Activated CD4-positive, alpha-beta T cell treated with anti-CD3 and anti-CD28 coated beads, Interleukin-2, amount 10 ng/mL, durations not matched to agents 7 days and 5 days (primary cell): ENCODE measurements at regions not wholly inside any gene's neighbourhood (a gene's known extent, or its start where the extent isn't known, plus 50 kb on each side); places are given as distances from the start of the nearest gene placed in this dataset.

Experiments used
- CTCF ChIA-PET: fragments of 350-600 bp; sonication (Branson Sonifier 250); formaldehyde crosslinking; loops from one replicate; lab custom pipeline; 2021; ENCODE audit warnings: antibody characterized with exemption; lab: Charles Lee
- POLR2A ChIA-PET: fragments of 350-600 bp; sonication (Branson Sonifier 250); formaldehyde crosslinking; loops from one replicate; lab custom pipeline; 2021; ENCODE audit warnings: antibody characterized with exemption; lab: Charles Lee
- DNase-seq: peaks from one replicate; pipeline ENCODE4 v3.0.0-alpha.2; 2020
- H3K27ac Mint-ChIP-seq: one replicate; pipeline ENCODE4 v1.8.0; 2021; ENCODE audit warnings: mild to moderate bottlenecking, moderate library complexity, mixed read lengths
- H3K27me3 Mint-ChIP-seq: one replicate; pipeline ENCODE4 v1.8.0; 2021; ENCODE audit warnings: mixed read lengths
- H3K36me3 Mint-ChIP-seq: one replicate; pipeline ENCODE4 v1.8.0; 2021; ENCODE audit warnings: low read depth, mixed read lengths
- H3K4me1 Mint-ChIP-seq: one replicate; pipeline ENCODE4 v1.8.0; 2021; ENCODE audit warnings: mixed read lengths
- H3K4me3 Mint-ChIP-seq: one replicate; pipeline ENCODE4 v1.8.0; 2021; ENCODE audit warnings: mild to moderate bottlenecking, moderate library complexity, mixed read lengths
- H3K9me3 Mint-ChIP-seq: one replicate; pipeline ENCODE4 v1.8.0; 2021; ENCODE audit warnings: mixed read lengths

DNA sequence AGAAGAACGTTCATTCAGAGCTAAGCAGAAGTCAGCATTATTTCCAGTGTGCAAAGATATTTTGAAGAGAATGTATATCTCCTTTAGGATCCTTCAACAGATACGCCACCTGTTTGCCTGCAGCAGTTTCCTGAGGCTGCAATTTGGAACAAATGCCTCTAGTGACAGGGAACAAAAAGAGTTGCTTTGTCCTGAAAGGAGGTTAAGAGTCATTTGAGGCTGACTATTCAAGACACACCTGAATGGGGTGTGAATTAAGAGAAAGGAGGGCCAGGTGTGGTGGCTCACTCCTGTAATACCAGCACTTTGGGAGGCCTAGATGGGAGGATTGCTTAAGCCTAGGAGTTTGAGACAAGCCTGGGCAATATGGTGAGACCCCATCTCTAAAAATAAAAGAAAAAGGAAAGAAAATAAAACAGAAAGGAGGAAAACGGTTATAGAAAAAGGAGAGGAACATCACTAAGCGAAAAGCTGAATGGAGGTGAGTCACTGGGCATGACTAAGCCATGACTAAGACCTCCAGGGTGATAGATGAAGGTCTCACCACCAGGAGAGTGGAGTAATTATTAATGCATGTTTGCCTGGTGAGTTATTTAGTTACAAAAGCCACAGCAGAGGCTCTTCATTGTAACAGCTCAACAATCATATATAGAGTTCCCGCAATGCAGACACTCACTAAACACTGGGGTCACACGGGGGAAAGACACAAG lies 255.2 kb upstream of the TNC start:
- H3K9me3 Mint-ChIP-seq = no peaks in the 10 kb centered on the region
- H3K36me3 Mint-ChIP-seq = no peaks in the 10 kb centered on the region
- DNase-seq = no peak
- POLR2A ChIA-PET = no interaction called here
- CTCF ChIA-PET = no interaction called here
- no peak overlapping the region for H3K4me3 Mint-ChIP-seq
- H3K27me3 Mint-ChIP-seq = peaks cover 2% of the 10 kb centered on the region
- no peak overlapping the region for H3K27ac Mint-ChIP-seq
- no peaks in the 10 kb centered on the region for H3K4me1 Mint-ChIP-seq

DNA sequence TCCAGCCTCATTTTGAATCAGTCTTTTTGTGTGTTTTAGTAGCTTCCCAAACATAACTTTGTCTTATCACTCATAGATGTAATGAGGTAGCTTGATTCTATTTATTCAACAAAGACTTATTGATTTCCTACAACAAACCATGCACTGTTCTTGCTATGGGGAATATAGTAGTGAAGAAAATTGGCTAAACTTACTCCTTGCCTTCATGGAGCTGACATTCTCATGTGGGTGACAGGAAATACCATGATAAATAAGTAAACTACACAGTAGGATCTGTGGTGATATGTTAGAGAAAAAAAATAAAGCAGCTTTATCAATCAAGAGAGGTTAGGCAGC lies 255.7 kb upstream of the TNC start:
- Mint-ChIP-seq H3K4me3 (no peak overlapping the region), H3K36me3 (no peaks in the 10 kb centered on the region), H3K27ac (no peak overlapping the region), H3K27me3 (peaks cover 2% of the 10 kb centered on the region), H3K9me3 (no peaks in the 10 kb centered on the region), H3K4me1 (no peaks in the 10 kb centered on the region)
- ChIA-PET CTCF (no interaction called here), POLR2A (no interaction called here)
- no peak for DNase-seq

DNA sequence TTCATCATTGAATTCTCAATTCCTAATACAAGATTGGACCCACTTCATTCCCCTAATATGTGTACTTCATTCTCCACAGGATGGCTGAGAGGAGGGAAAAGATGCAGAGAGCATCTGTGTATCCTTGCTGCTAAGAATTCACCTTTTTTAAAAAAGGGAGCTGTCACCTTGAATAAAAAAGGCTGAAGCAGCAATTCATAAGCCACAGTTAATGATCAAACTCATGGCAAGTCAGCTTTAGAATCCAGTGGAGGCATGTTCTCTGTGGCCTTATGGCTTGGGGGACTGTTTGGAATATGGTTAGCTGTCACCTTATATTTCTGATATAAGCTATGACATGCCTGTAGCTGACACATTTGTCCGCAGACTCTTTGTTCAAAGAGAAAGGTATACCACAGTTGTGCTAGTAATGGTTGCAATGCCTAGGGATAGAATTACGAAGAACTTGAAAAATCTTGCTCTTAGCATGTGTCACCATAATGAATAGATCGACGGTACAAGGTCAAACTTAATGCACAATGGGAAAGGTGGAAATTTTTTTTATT lies 256.8 kb upstream of the TNC start:
- peaks cover 2% of the 10 kb centered on the region for H3K27me3 Mint-ChIP-seq
- CTCF ChIA-PET = interaction anchor here (1.4 kb wide), 1 partner anchor 21 kb away, joined by 3 read pairs; no protein-coding TSS in a partner anchor
- H3K27ac Mint-ChIP-seq = no peak overlapping the region
- POLR2A ChIA-PET = no interaction called here
- no peaks in the 10 kb centered on the region for H3K36me3 Mint-ChIP-seq
- no peaks in the 10 kb centered on the region for H3K9me3 Mint-ChIP-seq
- H3K4me3 Mint-ChIP-seq = no peak overlapping the region
- H3K4me1 Mint-ChIP-seq = no peaks in the 10 kb centered on the region
- no peak for DNase-seq

DNA sequence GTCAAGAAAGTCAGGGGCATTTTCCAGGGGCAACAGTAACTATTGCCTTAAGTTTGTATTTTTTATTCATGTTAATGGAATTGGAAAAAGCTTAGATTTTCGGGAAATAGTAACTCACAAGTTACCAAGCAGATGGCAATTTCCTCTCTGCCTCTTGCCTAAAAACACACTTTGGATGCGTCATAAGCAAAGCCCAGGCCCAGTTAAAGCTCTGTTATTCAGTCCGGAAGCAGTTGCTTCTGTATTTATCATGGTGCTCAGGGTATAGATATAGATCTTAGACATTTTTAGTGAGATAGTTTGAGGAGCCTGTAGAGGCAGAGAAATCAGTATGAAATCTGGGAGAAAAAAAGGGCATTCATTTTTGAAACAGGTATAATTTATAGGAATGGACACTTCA lies 260.3 kb upstream of the TNC start:
- peaks cover 2% of the 10 kb centered on the region for H3K27me3 Mint-ChIP-seq
- no peak overlapping the region for H3K27ac Mint-ChIP-seq
- CTCF ChIA-PET = no interaction called here
- POLR2A ChIA-PET = no interaction called here
- H3K4me3 Mint-ChIP-seq = no peak overlapping the region
- H3K4me1 Mint-ChIP-seq = no peaks in the 10 kb centered on the region
- H3K9me3 Mint-ChIP-seq = peaks cover 3% of the 10 kb centered on the region
- DNase-seq = no peak
- no peaks in the 10 kb centered on the region for H3K36me3 Mint-ChIP-seq

DNA sequence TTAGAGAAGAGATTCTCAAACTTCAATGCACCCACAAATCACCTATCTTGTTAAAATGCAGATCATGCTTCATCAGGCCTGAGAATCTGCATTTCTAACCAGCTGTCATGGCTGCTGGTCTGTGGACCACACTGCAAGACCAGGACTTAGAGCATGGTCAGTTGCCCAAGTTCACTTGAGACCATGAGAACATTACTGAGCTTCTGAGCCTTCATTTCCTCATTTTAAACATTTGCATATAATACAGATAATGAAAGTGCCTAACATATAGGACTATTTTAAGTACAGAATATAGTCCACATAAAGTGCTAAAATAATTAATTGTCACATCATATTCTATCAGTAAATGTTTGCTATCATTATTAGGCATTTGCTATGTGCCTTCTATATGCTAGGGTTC lies 260.8 kb upstream of the TNC start:
- peaks cover 2% of the 10 kb centered on the region for H3K27me3 Mint-ChIP-seq
- no peaks in the 10 kb centered on the region for H3K4me1 Mint-ChIP-seq
- DNase-seq = no peak
- ChIA-PET CTCF (no interaction called here), POLR2A (no interaction called here)
- no peaks in the 10 kb centered on the region for H3K36me3 Mint-ChIP-seq
- H3K4me3 Mint-ChIP-seq = no peak overlapping the region
- H3K9me3 Mint-ChIP-seq = peaks cover 7% of the 10 kb centered on the region
- no peak overlapping the region for H3K27ac Mint-ChIP-seq

DNA sequence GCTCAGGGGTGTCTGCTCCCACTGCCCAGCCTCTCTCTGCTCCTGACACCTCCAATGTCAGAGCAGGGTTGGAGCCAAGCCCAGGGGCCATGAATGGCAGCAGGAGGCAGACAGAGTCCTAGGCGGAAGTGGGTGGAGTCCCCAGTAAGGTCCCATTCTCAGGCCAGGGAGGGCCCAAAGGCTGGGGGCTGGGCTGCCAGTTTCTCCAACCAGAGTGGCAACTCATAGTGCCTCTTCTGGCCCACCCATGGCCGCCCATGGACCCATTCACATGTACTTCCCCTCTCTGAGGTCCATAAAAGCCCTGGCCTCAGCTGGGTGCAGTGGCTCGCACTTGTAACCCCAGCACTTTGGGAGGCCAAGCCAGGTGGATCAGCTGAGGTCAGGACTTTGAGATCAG lies 261.8 kb upstream of the TNC start:
- H3K9me3 Mint-ChIP-seq = peaks cover 7% of the 10 kb centered on the region
- H3K27ac Mint-ChIP-seq = no peak overlapping the region
- no peaks in the 10 kb centered on the region for H3K4me1 Mint-ChIP-seq
- DNase-seq = no peak
- no peaks in the 10 kb centered on the region for H3K36me3 Mint-ChIP-seq
- POLR2A ChIA-PET = no interaction called here
- CTCF ChIA-PET = no interaction called here
- peaks cover 2% of the 10 kb centered on the region for H3K27me3 Mint-ChIP-seq
- no peak overlapping the region for H3K4me3 Mint-ChIP-seq

DNA sequence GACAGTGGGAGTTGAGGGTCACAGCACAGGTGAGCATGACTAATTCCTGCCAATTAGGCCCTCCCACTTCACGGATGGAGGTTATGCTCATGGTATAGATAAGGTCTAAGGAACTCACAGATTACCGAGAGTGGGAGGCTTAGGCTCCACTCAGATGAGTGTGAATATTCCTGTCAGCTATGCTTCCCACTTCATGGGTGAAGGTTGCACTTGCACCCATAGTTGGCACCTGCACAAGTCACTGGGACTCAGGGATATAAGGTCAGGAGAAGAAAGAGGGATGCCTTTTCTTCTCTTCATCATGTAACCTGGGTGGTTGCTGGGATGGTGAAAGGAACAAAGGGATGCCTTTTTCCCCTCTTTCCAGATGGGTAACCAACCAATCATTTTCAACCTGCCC lies 264.9 kb upstream of the TNC start:
- Mint-ChIP-seq H3K4me3 (no peak overlapping the region), H3K27me3 (no peaks in the 10 kb centered on the region), H3K9me3 (peaks cover 7% of the 10 kb centered on the region), H3K36me3 (no peaks in the 10 kb centered on the region), H3K4me1 (no peaks in the 10 kb centered on the region), H3K27ac (no peak overlapping the region)
- CTCF ChIA-PET = no interaction called here
- POLR2A ChIA-PET = no interaction called here
- DNase-seq = no peak

DNA sequence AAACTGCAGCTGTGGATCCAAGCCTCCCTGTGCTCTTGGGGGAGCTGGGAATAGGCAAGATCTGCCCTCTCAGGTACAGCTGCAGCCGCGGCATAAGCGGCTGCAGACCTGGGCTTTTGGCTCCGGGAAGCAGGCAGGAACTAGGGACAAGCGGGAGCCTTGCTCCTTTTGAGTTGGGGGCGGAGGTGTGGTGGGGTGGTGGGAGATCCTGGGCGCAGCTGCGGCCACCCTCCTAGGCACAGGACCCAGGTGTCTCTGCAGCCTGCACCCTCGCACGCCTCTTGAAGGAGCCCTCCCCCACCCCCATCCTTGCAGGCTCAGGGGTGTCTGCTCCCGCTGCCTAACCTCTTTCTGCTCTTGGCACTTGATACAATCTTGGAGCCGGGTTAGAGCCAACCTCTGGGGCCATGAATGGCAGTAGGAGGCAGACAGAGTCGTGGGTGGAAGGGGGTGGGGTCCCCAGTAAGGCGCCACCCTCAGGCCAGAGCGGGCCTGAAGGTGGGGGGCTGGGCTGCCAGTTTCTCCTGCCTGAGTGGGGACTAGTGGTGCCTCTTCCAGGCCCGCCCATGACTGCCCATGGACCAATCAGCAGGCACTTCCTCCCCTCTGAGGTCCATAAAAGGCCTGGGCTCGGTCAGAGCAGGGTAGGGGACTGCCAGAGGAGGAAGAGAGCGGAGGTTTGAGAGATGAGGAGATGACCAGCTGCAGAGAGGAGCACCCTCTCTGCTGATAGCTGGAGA lies 267.6 kb upstream of the TNC start:
- Mint-ChIP-seq H3K27ac (no peak overlapping the region), H3K9me3 (peaks cover 7% of the 10 kb centered on the region), H3K4me1 (no peaks in the 10 kb centered on the region), H3K4me3 (no peak overlapping the region), H3K27me3 (peaks cover 1% of the 10 kb centered on the region), H3K36me3 (no peaks in the 10 kb centered on the region)
- CTCF ChIA-PET = no interaction called here
- POLR2A ChIA-PET = no interaction called here
- DNase-seq = no peak

DNA sequence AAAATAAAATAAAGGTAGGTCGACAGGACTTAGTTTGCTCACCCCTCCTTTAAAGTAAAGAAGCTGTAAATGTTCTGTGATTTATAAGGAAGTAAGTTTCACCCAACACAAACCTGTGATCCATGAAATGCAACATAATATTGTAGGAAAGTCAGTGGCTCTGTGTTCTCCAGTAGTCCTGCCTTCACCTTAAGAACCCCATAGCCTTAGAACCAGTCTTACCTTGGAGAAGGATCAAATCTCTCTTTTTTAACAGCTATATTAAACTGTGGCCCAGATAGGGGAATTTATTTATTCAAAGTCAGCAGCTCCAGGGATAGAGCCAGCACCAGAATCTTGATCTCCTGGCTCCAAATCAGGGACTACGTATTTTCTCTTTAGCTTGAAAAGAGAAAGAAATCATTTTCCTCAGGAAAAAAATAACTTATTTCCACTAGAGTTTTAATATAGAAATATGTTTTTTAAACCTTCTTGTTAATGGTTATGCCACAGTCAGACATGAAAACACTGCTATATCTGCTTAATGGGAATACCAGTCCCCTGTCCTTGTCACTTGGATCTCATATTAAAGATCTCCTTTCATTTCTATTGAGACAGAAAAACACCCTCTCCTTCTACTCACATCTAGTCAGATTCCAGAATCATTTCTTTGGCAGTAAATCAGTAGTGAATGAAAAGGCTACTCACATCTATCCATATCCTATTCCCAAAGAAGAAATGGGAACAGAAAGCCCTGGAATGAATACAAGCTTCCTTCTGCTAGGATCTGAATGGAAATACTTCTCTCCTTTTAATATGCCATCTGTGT lies 269.2 kb upstream of the TNC start:
- Mint-ChIP-seq H3K36me3 (no peaks in the 10 kb centered on the region), H3K9me3 (peaks cover 4% of the 10 kb centered on the region), H3K27me3 (peaks cover 1% of the 10 kb centered on the region), H3K4me1 (no peaks in the 10 kb centered on the region), H3K4me3 (no peak overlapping the region), H3K27ac (no peak overlapping the region)
- DNase-seq = no peak
- CTCF ChIA-PET = no interaction called here
- POLR2A ChIA-PET = no interaction called here

DNA sequence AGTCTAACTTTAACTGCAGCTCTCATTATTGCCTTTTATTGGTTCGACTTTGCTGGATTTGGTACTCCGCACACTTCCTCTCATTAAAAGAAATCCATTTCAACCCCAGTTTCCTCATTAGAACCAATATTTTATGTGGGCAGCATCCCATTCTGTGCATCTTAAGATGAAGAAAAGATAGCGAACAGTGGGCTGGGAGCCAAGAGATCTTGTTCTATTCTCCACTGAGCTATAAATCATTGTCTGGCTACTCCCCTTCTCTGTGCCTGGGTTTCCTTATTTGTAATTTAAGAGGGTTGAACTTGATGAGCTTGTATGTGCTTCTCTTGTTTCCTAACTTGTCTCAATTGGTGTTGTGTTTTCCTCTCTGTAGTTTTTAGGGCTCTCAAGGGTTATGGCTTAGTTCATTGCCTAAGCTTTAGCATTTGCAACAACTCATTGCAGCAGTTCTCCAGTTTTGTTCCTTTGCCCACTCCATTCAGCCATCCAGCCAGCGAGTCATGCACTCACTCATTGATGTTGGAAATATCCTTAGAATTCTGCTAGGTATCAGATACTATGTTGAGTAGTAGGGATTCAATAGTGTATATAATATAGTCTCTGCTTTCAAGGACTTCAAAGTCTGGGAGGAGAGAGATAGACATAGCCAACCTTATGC lies 273.3 kb upstream of the TNC start:
- CTCF ChIA-PET = no interaction called here

DNA sequence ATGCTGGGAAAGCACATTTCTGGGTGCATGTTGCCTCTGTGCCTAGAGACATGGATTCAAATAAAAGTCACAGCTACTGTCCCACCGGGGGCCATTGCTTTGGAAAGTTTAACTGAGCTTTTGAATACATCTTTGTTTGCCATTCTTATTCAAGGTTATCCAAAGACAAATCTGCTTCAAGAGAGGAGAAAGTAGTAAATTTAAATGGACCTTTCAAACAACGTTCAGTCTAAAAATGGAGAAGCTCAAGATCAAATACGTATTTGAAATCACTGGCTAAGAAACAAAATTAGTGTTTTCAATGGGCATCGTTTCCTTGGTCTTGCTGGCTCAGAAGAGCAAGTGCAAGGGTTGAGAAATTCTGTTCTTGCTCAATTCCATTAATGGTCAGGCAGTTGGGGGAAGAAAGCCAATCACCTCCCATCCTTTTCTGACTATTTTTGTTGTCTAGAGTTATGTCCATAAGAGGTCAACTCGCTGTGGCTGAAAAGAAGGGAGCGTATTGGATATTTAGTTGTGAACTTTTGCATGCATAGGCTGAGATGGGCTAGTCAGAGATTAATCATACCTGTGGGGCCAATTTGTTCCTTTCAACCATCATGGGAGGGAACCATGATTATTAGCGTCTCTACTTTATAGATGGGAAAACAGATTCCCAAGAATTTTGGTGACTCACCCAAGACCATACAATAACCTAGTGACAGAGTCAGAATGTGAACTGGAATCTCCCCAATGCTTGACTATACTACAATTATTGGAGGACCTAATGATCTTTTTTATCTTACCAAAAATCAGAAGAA lies 276.2 kb upstream of the TNC start:
- Mint-ChIP-seq H3K4me1 (peaks cover 8% of the 10 kb centered on the region), H3K9me3 (no peaks in the 10 kb centered on the region), H3K4me3 (no peak overlapping the region), H3K27me3 (peaks cover 9% of the 10 kb centered on the region), H3K36me3 (no peaks in the 10 kb centered on the region), H3K27ac (no peak overlapping the region)
- CTCF ChIA-PET = no interaction called here
- POLR2A ChIA-PET = no interaction called here
- no peak for DNase-seq

More for the DNA sequence above, 273.3 kb upstream of the TNC start:
- DNase-seq = no peak
- Mint-ChIP-seq H3K27ac (no peak overlapping the region), H3K27me3 (peaks cover 9% of the 10 kb centered on the region), H3K9me3 (no peaks in the 10 kb centered on the region), H3K36me3 (no peaks in the 10 kb centered on the region), H3K4me1 (peaks cover 8% of the 10 kb centered on the region), H3K4me3 (no peak overlapping the region)
- POLR2A ChIA-PET = no interaction called here

DNA sequence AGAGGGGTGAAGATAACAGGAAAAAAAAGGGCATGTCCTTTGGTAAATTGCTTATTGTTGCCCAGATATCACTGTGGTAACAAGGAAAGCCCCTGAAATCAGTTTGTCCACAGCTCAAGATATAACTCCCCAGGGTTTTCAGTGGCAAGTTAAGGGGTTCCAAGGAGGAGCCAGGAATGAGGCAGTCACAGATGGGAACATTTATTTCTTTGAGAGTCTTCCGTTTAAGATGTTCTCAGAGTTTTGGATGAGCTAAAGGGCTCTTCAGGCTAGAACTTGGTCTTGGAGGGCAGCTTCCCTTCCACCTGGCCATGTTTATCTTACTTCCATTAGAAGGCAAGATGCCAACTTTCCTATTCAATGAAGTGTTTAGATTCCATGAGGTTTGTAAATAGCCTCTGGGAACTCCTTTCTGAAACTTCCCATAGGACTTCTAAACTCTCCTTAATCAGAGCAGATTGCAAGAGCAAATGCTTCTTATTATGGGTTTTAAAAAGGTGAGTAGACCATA lies 277.6 kb upstream of the TNC start:
- ChIA-PET POLR2A (no interaction called here), CTCF (interaction anchor here (1.4 kb wide), 1 partner anchor 21 kb away, joined by 3 read pairs; no protein-coding TSS in a partner anchor)
- DNase-seq = no peak
- no peak overlapping the region for H3K27ac Mint-ChIP-seq
- peaks cover 7% of the 10 kb centered on the region for H3K27me3 Mint-ChIP-seq
- H3K4me3 Mint-ChIP-seq = no peak overlapping the region
- H3K4me1 Mint-ChIP-seq = peaks cover 8% of the 10 kb centered on the region
- no peaks in the 10 kb centered on the region for H3K36me3 Mint-ChIP-seq
- no peaks in the 10 kb centered on the region for H3K9me3 Mint-ChIP-seq
